PC-3 (cell line): ENCODE measurements at regions not wholly inside any gene's neighbourhood (a gene's known extent, or its start where the extent isn't known, plus 50 kb on each side); places are given as distances from the start of the nearest gene placed in this dataset.

ENCODE experiments used
- EZH2 ChIP-seq: fragments of 300-600 bp; sonication (generic); IDR thresholded peaks from one replicate; pipeline ENCODE4 v1.6.1; 2017; ENCODE audit warnings: antibody characterized with exemption, mild to moderate bottlenecking, low read length; ENCODE audit not compliant: unreplicated experiment
- EZH2phosphoT487 ChIP-seq: fragments of 300-600 bp; sonication (generic); IDR thresholded peaks from 2 replicates; pipeline ENCODE4 v1.6.1; 2018; ENCODE audit warnings: mild to moderate bottlenecking, antibody characterized with exemption, low read length, borderline replicate concordance
- TF ChIP-seq, protein P1 (sequence below): fragments of 300-600 bp; sonication (generic); conservative IDR thresholded peaks from 2 replicates; pipeline ENCODE4 v1.5.1; 2017; ENCODE audit warnings: antibody characterized with exemption, low read depth, mild to moderate bottlenecking, low read length

DNA sequence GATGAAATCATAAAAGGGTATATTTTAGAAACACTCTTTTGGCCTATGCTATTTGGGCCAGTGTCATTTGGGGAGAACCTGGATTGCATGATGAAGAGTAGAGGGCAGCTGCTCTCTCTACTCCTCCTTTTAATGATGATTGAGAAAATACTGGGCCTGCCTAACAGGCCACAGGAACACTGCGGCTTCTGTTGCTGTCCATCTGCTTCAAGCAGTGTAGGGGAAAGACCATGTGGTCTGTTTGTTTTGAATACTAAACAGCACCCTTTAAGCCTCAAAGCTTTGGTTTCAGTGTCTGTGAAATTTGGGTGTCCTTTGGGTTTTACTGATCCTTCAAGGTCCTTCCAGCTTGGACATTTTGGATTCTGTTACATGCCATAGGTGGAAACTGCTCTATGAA is 78.0 kb downstream of the TTC6 start:
- TF ChIP-seq, protein P1, sequence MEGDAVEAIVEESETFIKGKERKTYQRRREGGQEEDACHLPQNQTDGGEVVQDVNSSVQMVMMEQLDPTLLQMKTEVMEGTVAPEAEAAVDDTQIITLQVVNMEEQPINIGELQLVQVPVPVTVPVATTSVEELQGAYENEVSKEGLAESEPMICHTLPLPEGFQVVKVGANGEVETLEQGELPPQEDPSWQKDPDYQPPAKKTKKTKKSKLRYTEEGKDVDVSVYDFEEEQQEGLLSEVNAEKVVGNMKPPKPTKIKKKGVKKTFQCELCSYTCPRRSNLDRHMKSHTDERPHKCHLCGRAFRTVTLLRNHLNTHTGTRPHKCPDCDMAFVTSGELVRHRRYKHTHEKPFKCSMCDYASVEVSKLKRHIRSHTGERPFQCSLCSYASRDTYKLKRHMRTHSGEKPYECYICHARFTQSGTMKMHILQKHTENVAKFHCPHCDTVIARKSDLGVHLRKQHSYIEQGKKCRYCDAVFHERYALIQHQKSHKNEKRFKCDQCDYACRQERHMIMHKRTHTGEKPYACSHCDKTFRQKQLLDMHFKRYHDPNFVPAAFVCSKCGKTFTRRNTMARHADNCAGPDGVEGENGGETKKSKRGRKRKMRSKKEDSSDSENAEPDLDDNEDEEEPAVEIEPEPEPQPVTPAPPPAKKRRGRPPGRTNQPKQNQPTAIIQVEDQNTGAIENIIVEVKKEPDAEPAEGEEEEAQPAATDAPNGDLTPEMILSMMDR, result no peak
- TF ChIP-seq EZH2 (no peak), EZH2phosphoT487 (no peak)
